ENCODE measurements at regions not wholly inside any gene's neighbourhood (a gene's known extent, or its start where the extent isn't known, plus 50 kb on each side); places are given as distances from the start of the nearest gene placed in this dataset.

DNA sequence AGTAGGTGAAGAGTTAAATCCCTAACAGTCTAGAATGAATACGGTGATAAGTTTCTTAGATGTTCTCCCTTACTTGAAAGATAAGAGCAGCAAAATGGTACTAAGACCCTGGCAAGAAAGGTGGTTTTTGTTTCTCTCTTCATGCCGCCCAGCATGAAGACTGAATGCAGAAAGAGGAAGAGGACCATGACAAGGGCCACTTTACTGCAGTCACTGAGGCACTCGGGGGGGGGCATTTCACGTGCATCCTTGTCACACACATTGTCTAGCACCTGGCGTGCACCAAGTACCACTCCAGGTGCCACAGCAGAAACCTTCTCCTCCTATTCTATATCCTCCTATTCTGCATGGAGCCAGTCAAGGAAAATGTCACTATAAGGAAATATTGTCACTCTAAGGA lies 222.0 kb downstream of the TOMM20 start:
- Histone ChIP-seq H3K4me3 (replicated peaks; ENCODE audit: low read depth, low read length) (no peak overlapping the region), H3K36me3 (ENCODE audit: control insufficient read depth, insufficient read depth, low read length) (no peaks in the 10 kb centered on the region), H3K27me3 (replicated peaks; ENCODE audit: control insufficient read depth, insufficient read depth, low read length) (no peaks in the 10 kb centered on the region)
- DNase-seq (ENCODE audit: extremely low read depth, insufficient read length) = no peak
- TF ChIP-seq, protein P1, sequence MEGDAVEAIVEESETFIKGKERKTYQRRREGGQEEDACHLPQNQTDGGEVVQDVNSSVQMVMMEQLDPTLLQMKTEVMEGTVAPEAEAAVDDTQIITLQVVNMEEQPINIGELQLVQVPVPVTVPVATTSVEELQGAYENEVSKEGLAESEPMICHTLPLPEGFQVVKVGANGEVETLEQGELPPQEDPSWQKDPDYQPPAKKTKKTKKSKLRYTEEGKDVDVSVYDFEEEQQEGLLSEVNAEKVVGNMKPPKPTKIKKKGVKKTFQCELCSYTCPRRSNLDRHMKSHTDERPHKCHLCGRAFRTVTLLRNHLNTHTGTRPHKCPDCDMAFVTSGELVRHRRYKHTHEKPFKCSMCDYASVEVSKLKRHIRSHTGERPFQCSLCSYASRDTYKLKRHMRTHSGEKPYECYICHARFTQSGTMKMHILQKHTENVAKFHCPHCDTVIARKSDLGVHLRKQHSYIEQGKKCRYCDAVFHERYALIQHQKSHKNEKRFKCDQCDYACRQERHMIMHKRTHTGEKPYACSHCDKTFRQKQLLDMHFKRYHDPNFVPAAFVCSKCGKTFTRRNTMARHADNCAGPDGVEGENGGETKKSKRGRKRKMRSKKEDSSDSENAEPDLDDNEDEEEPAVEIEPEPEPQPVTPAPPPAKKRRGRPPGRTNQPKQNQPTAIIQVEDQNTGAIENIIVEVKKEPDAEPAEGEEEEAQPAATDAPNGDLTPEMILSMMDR (IDR thresholded peaks at IDR 0.05; ENCODE audit: insufficient read depth, low read length, poor library complexity, severe bottlenecking) = no peak

DNA sequence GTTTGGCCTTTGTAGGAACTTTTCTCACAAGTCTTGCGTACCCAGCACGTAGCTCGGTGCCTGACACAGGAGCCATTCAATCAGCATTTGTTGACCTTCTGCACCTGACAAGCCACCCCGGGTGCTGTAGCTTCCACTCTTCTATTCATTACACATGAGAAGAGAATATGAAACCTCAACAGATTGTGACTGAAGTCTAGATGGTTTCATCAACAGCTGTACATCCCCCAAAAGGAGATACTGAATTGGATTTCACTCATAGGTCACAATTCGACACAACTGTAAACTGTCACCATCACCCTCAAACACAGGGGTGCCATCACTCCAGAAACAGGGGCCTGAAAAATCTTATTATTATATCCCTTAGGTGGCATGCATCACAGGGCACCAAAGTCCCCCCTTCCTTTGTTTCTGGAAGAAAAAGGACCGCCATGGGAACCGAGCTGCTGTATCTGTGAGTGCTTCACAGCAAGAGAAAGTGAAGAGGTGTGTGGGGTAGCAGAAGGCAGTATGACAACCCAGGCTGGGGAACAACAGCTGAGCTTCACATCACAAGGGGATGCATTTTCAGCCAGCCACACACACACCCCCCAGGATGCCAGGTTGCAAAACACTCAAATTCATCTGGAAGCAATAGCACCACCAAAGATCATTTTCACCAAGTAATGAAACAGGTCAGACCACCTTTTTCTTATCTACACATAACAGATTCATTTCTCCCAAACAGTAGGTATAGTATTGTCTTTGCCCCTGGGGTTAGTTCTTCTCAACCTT lies 225.7 kb downstream of the TOMM20 start:
- no peak for DNase-seq (ENCODE audit: extremely low read depth, insufficient read length)
- no peaks in the 10 kb centered on the region for H3K27me3 ChIP-seq (replicated peaks; ENCODE audit: control insufficient read depth, insufficient read depth, low read length)
- TF ChIP-seq, protein P1 (IDR thresholded peaks at IDR 0.05; ENCODE audit: insufficient read depth, low read length, poor library complexity, severe bottlenecking) = no peak
- no peaks in the 10 kb centered on the region for H3K36me3 ChIP-seq (ENCODE audit: control insufficient read depth, insufficient read depth, low read length)
- no peak overlapping the region for H3K4me3 ChIP-seq (replicated peaks; ENCODE audit: low read depth, low read length)

DNA sequence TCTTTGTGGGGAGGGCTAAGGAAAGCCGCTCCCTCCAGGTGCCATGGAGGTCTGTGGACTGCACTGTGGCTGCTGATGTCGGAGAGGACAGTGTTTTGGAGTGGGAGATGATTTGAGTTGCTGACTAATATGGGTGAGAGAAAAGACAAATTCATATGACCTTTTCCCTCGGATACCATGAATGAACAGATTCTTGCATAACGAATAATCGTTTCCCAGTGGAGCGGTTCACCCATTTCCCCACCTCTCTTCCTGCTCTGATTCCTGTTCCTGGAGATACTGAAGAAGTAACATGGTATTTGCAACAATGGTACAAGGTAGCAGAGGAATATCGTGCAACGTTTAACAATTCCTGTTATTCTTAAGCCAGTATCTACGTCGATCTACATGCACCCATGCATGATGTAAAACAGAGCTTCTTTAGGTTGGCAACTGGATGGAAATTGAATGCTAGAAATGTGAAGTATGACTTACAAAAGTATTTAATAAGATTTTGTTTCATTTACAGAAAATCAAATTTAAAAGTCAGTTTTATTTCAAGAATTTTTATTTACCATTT lies 227.1 kb downstream of the TOMM20 start:
- Histone ChIP-seq H3K4me3 (replicated peaks; ENCODE audit: low read depth, low read length) (no peak overlapping the region), H3K36me3 (ENCODE audit: control insufficient read depth, insufficient read depth, low read length) (no peaks in the 10 kb centered on the region), H3K27me3 (replicated peaks; ENCODE audit: control insufficient read depth, insufficient read depth, low read length) (no peaks in the 10 kb centered on the region)
- TF ChIP-seq, protein P1 (IDR thresholded peaks at IDR 0.05; ENCODE audit: insufficient read depth, low read length, poor library complexity, severe bottlenecking) = no peak
- DNase-seq (ENCODE audit: extremely low read depth, insufficient read length) = no peak

DNA sequence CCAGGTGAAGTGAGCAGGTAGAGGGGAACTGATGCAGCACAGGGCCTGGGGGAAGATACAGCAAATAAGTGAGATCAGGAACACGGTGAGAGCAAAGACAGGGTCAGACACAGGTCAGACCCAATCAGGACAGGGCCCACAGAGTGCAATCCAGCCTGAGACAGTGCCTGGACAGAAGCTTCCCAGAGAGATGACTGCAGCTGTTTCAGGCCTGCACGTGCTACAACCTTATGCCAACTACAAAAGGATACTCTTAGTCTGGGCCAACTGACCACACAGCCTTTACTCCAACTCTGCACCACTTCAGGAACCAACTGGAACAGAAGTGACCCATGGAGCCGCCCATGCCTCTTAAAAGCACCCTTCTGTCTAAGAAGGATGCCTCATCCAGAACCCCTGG lies 228.0 kb downstream of the TOMM20 start:
- H3K4me3 ChIP-seq (replicated peaks; ENCODE audit: low read depth, low read length) = no peak overlapping the region
- TF ChIP-seq, protein P1 (IDR thresholded peaks at IDR 0.05; ENCODE audit: insufficient read depth, low read length, poor library complexity, severe bottlenecking) = no peak
- no peak for DNase-seq (ENCODE audit: extremely low read depth, insufficient read length)
- no peaks in the 10 kb centered on the region for H3K36me3 ChIP-seq (ENCODE audit: control insufficient read depth, insufficient read depth, low read length)
- H3K27me3 ChIP-seq (replicated peaks; ENCODE audit: control insufficient read depth, insufficient read depth, low read length) = no peaks in the 10 kb centered on the region

DNA sequence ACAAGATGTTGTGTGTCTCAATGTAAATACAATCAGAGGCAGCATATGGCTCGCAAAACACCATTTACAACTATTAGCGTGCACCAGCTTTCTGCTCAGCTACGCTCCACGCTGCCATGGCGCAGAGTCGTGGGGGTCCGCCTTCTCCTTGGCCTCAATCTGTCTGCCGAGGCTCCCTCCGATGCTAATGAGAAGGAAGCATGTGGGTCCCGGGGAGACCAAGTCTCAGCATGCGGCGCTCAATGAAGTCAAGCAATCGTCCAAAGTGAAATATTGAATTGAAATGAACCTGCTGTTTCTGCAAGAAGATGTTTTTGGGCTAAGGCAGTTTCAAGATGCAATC lies 228.9 kb downstream of the TOMM20 start:
- Histone ChIP-seq H3K36me3 (ENCODE audit: control insufficient read depth, insufficient read depth, low read length) (no peaks in the 10 kb centered on the region), H3K4me3 (replicated peaks; ENCODE audit: low read depth, low read length) (no peak overlapping the region), H3K27me3 (replicated peaks; ENCODE audit: control insufficient read depth, insufficient read depth, low read length) (no peaks in the 10 kb centered on the region)
- TF ChIP-seq, protein P1 (IDR thresholded peaks at IDR 0.05; ENCODE audit: insufficient read depth, low read length, poor library complexity, severe bottlenecking) = no peak
- DNase-seq (ENCODE audit: extremely low read depth, insufficient read length) = no peak

Measured in GM06990 (cell line).